ENCODE measurements at regions not wholly inside any gene's neighbourhood (a gene's known extent, or its start where the extent isn't known, plus 50 kb on each side); places are given as distances from the start of the nearest gene placed in this dataset.

DNA sequence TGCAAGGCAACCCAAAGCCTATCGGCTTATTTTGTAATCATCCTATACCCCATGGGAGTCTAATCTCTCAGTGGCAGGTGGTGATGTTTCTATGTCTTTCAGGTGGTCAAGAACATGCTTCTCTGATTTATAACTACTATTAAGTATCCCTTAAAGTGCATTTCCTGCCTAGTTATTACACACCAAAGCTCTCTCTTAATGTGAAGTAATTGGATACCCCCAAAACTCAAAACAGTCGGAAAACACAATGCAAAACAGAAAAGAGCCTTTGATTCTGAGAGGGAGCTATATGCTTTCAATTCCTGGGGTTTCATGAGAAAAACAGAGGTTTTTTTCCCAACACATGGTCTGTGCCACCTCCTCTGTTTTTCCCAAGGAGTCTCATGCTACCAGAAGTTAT, 416.4 kb downstream of the CSNK1G3 start:
- no peaks in the 10 kb centered on the region for H3K27me3 ChIP-seq (ENCODE audit: control insufficient read depth in 2 of 2, insufficient read depth in 2 of 2, low read length in 2 of 2)
- H3K4me3 ChIP-seq (replicated peaks in 1 of 3; ENCODE audit: insufficient read depth in 1 of 3, low read depth in 1 of 3, low read length in 3 of 3), result no peak overlapping the region
- no peaks in the 10 kb centered on the region for H3K9me3 ChIP-seq (replicated peaks; ENCODE audit: control insufficient read depth, insufficient read depth, low read length)
- no peaks in the 10 kb centered on the region for H3K36me3 ChIP-seq (ENCODE audit: control insufficient read depth in 2 of 2, extremely low read depth in 1 of 2, insufficient read depth in 2 of 2, low read length in 2 of 2)
- no peaks in the 10 kb centered on the region for H3K79me2 ChIP-seq (ENCODE audit: control insufficient read depth, insufficient read depth, low read length)
- dilution Hi-C loops (cut with MboI; ENCODE audit: extremely low pct_ligation_motif_present, low sequenced_read_pairs) (no loop called here), intact Hi-C loops (cut with micrococcal nuclease) (no loop called here)
- DNase-seq (ENCODE audit: low read depth, low spot score) (no peak), FAIRE-seq (no peak)
- no peak overlapping the region for H3K27ac ChIP-seq (ENCODE audit: insufficient read depth, low read depth, low read length)
- H2AFZ ChIP-seq (ENCODE audit: low read depth, low read length), result no peak overlapping the region
- no peaks in the 10 kb centered on the region for H3K4me1 ChIP-seq (ENCODE audit: control insufficient read depth, extremely low read depth, insufficient read depth, low read length)
- no peaks in the 10 kb centered on the region for H3K9me1 ChIP-seq (replicated peaks; ENCODE audit: control insufficient read depth, extremely low read depth, insufficient read depth, low read length)
- CTCF ChIA-PET, result interaction anchor here (0.9 kb wide), 1 partner anchor 257 kb away, joined by 3 read pairs; no protein-coding TSS in a partner anchor
- no peak overlapping the region for H3K4me2 ChIP-seq (ENCODE audit: insufficient read depth, low read length)
- H3K9ac ChIP-seq (replicated peaks; ENCODE audit: extremely low read depth, insufficient read depth, low read length), result no peak overlapping the region
- POLR2A ChIA-PET, result no interaction called here
- BruUV-seq (replicated peaks), result no TSS peak
- H4K20me1 ChIP-seq (replicated peaks; ENCODE audit: control insufficient read depth, extremely low read depth, insufficient read depth, low read length), result no peaks in the 10 kb centered on the region
- TF ChIP-seq, protein P1, sequence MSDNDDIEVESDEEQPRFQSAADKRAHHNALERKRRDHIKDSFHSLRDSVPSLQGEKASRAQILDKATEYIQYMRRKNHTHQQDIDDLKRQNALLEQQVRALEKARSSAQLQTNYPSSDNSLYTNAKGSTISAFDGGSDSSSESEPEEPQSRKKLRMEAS (IDR thresholded peaks at IDR 0.05; ENCODE audit: insufficient read depth, insufficient read length), result no peak
- no peak for TF ChIP-seq JUN (IDR thresholded peaks at IDR 0.05; ENCODE audit: borderline replicate concordance, insufficient read depth, insufficient read length, low read depth)
- TF ChIP-seq POLR2AphosphoS5 (IDR thresholded peaks at IDR 0.05; ENCODE audit: insufficient read depth, low read depth, low read length), result no peak
- TF ChIP-seq, protein P2, sequence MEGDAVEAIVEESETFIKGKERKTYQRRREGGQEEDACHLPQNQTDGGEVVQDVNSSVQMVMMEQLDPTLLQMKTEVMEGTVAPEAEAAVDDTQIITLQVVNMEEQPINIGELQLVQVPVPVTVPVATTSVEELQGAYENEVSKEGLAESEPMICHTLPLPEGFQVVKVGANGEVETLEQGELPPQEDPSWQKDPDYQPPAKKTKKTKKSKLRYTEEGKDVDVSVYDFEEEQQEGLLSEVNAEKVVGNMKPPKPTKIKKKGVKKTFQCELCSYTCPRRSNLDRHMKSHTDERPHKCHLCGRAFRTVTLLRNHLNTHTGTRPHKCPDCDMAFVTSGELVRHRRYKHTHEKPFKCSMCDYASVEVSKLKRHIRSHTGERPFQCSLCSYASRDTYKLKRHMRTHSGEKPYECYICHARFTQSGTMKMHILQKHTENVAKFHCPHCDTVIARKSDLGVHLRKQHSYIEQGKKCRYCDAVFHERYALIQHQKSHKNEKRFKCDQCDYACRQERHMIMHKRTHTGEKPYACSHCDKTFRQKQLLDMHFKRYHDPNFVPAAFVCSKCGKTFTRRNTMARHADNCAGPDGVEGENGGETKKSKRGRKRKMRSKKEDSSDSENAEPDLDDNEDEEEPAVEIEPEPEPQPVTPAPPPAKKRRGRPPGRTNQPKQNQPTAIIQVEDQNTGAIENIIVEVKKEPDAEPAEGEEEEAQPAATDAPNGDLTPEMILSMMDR (IDR thresholded peaks at IDR 0.05; ENCODE audit: extremely low read depth in 1 of 2, insufficient read depth in 1 of 2, low read depth in 1 of 2, low read length in 2 of 2), result no peak

DNA sequence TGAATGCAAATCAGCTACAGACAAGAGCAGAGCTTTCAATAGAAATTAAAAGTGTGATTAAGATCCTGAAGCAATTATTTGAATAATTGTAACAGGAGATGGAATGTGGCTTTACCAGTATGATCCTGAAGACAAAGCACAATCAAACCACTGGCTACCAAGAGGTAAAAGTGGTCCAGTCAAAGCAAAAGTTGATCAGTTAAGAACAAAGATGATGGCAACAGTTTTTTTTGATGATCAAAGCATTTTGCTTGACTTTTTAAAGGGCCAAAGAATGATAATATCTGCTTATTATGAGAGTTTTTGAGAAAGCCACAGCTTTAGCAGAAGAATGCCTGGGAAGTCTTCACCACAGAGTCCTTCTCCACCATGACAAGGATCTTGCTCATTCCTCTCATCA, 409.2 kb downstream of the CSNK1G3 start:
- Histone ChIP-seq H3K4me1 (ENCODE audit: control insufficient read depth, extremely low read depth, insufficient read depth, low read length) (no peaks in the 10 kb centered on the region), H3K9ac (replicated peaks; ENCODE audit: extremely low read depth, insufficient read depth, low read length) (no peak overlapping the region), H2AFZ (ENCODE audit: low read depth, low read length) (no peak overlapping the region), H3K27ac (ENCODE audit: insufficient read depth, low read depth, low read length) (no peak overlapping the region), H3K79me2 (ENCODE audit: control insufficient read depth, insufficient read depth, low read length) (no peaks in the 10 kb centered on the region), H3K9me3 (replicated peaks; ENCODE audit: control insufficient read depth, insufficient read depth, low read length) (no peaks in the 10 kb centered on the region), H3K9me1 (replicated peaks; ENCODE audit: control insufficient read depth, extremely low read depth, insufficient read depth, low read length) (no peaks in the 10 kb centered on the region), H3K4me3 (replicated peaks in 1 of 3; ENCODE audit: insufficient read depth in 1 of 3, low read depth in 1 of 3, low read length in 3 of 3) (no peak overlapping the region), H3K36me3 (ENCODE audit: control insufficient read depth in 2 of 2, extremely low read depth in 1 of 2, insufficient read depth in 2 of 2, low read length in 2 of 2) (no peaks in the 10 kb centered on the region), H4K20me1 (replicated peaks; ENCODE audit: control insufficient read depth, extremely low read depth, insufficient read depth, low read length) (no peaks in the 10 kb centered on the region), H3K4me2 (ENCODE audit: insufficient read depth, low read length) (no peak overlapping the region), H3K27me3 (ENCODE audit: control insufficient read depth in 2 of 2, insufficient read depth in 2 of 2, low read length in 2 of 2) (no peaks in the 10 kb centered on the region)
- ChIA-PET POLR2A (no interaction called here), CTCF (no interaction called here)
- BruUV-seq (replicated peaks), result no TSS peak
- TF ChIP-seq GATA2 (IDR thresholded peaks at IDR 0.05; ENCODE audit: insufficient read depth, insufficient read length, low read depth, low read length), result no peak
- no peak for TF ChIP-seq FOS (IDR thresholded peaks at IDR 0.05; ENCODE audit: borderline replicate concordance, insufficient read depth, low read length)
- no peak for TF ChIP-seq JUN (IDR thresholded peaks at IDR 0.05; ENCODE audit: borderline replicate concordance, insufficient read depth, insufficient read length, low read depth)
- TF ChIP-seq POLR2AphosphoS5 (IDR thresholded peaks at IDR 0.05; ENCODE audit: insufficient read depth, low read depth, low read length), result no peak
- TF ChIP-seq, protein P1 (IDR thresholded peaks at IDR 0.05; ENCODE audit: insufficient read depth, insufficient read length), result no peak
- no peak for TF ChIP-seq MYC (IDR thresholded peaks at IDR 0.05; ENCODE audit: low read depth, low read length)
- no peak for TF ChIP-seq POLR2A (IDR thresholded peaks at IDR 0.05; ENCODE audit: low read depth, low read length)
- TF ChIP-seq EZH2 (IDR thresholded peaks at IDR 0.05; ENCODE audit: borderline replicate concordance, low read depth, low read length, severe bottlenecking), result no peak
- TF ChIP-seq, protein P2 (IDR thresholded peaks at IDR 0.05; ENCODE audit: extremely low read depth in 1 of 2, insufficient read depth in 1 of 2, low read depth in 1 of 2, low read length in 2 of 2), result no peak
- no peak for DNase-seq (ENCODE audit: low read depth, low spot score)
- intact Hi-C loops (cut with micrococcal nuclease) (no loop called here), dilution Hi-C loops (cut with MboI; ENCODE audit: extremely low pct_ligation_motif_present, low sequenced_read_pairs) (no loop called here)
- peak; percentile 33 for FAIRE-seq

All from endothelial cell of umbilical vein (primary cell).